ENCODE measurements at regions not wholly inside any gene's neighbourhood (a gene's known extent, or its start where the extent isn't known, plus 50 kb on each side); places are given as distances from the start of the nearest gene placed in this dataset.

DNA sequence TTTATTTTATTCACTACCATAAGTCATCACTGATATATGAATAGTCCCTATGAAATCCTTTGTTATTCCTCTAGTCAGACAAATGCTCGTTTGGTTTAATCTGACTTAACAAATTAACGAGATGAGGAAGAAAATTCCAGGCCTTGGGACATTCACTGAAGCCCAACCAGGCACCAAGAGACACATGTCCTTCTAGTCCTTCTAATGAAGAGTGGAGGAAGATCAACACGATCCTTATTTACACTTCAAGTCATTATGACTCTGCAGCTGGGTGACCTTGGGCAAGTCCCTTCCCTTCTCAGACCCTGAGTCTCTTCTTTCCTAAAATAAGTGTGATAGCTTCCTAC, 117.5 kb downstream of the CEBPB start:
- H3K27ac ChIP-seq: peak overlapping the region; percentile 82 to 88

DNA sequence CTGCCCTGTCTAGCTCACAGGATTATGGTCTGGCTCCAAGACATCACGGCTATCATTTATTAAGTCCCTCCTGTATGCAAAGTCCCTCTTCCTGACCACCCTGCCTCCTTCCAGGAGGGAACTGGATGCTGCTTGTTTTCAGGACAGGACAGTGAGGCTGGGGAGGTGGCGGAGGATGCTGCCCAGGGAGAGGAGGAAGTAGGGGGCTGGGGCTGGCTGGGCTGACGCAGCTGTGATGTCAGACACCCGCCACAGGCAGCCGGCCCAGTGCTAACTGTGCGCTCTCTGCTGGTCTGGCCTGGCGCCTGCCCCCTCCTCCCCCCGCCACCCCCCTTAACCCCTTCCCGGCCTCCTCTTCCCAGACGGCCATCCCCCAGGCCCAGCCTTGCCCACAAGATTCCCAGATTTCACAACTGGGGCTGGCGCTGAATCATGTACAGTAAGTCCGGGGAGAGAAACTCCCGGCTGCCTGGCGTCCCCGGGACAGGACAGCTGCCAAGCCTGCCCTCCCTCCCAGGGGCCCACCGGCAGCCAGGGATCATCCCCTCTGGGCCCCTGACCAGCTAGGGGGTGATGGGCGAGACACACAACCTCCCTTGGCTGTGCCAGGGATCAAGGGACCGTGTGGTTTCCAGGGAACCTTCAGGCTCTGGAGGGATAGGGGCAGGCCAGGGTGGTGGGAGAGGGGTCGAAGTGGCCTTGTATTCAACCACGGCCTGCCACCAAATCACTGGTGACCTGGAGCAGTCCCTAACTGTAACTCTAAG, 118.1 kb downstream of the CEBPB start:
- ATAC-seq (ENCODE audit: insufficient number of reproducible peaks, low FRiP score, low read depth): peak; percentile 58
- Histone ChIP-seq H3K27ac (peak overlapping the region; percentile 82 to 88), H3K4me1 (ENCODE audit: control insufficient read depth in 1 of 2, low read depth in 2 of 2) (peaks cover 20 to 67% of the 10 kb centered on the region in 2 donors), H3K36me3 (no peaks in the 10 kb centered on the region), H3K27me3 (replicated peaks; ENCODE audit: insufficient read depth) (no peaks in the 10 kb centered on the region), H3K4me3 (peak overlapping the region; percentile 45), H3K9me3 (no peaks in the 10 kb centered on the region)
- DNase-seq (ENCODE audit: low spot score): peak; percentile 91
- TF ChIP-seq CTCF (IDR thresholded peaks at IDR 0.05): no peak

More for the DNA sequence above, 117.5 kb downstream of the CEBPB start:
- H3K27me3 ChIP-seq (replicated peaks; ENCODE audit: insufficient read depth): no peaks in the 10 kb centered on the region
- no peak for TF ChIP-seq CTCF (IDR thresholded peaks at IDR 0.05)
- H3K4me1 ChIP-seq (ENCODE audit: control insufficient read depth in 1 of 2, low read depth in 2 of 2): peaks cover 20 to 63% of the 10 kb centered on the region in 2 donors
- ATAC-seq (ENCODE audit: insufficient number of reproducible peaks, low FRiP score, low read depth): no peak
- no peak for DNase-seq (ENCODE audit: low spot score)
- peak overlapping the region; percentile 36 for H3K4me3 ChIP-seq
- no peaks in the 10 kb centered on the region for H3K36me3 ChIP-seq
- no peaks in the 10 kb centered on the region for H3K9me3 ChIP-seq

- no peaks in the 10 kb centered on the region for H3K9me3 ChIP-seq
- no peak for ATAC-seq (ENCODE audit: insufficient number of reproducible peaks, low FRiP score, low read depth)
- peak overlapping the region; percentile 45 for H3K4me3 ChIP-seq
These were observed 118.7 kb downstream of the CEBPB start for GRCh38 chr20:50309280-50309763.

GRCh38 chr20:50309764-50310672, 119.4 kb downstream of the CEBPB start:
- H3K36me3 ChIP-seq: no peaks in the 10 kb centered on the region
- H3K4me1 ChIP-seq (ENCODE audit: control insufficient read depth in 1 of 2, low read depth in 2 of 2): peaks cover 14 to 55% of the 10 kb centered on the region in 2 donors
- no peak for DNase-seq (ENCODE audit: low spot score)
- H3K4me3 ChIP-seq: no peak overlapping the region
- H3K27ac ChIP-seq: peak overlapping the region in 1 of 2 donors; percentile 79
- no peaks in the 10 kb centered on the region for H3K27me3 ChIP-seq (replicated peaks; ENCODE audit: insufficient read depth)
- TF ChIP-seq CTCF (IDR thresholded peaks at IDR 0.05): no peak
- H3K9me3 ChIP-seq: no peaks in the 10 kb centered on the region
- no peak for ATAC-seq (ENCODE audit: insufficient number of reproducible peaks, low FRiP score, low read depth)

More at GRCh38 chr20:50309280-50309763, 118.7 kb downstream of the CEBPB start:
- Histone ChIP-seq H3K27me3 (replicated peaks; ENCODE audit: insufficient read depth) (no peaks in the 10 kb centered on the region), H3K36me3 (no peaks in the 10 kb centered on the region), H3K4me1 (ENCODE audit: control insufficient read depth in 1 of 2, low read depth in 2 of 2) (peaks cover 14 to 62% of the 10 kb centered on the region in 2 donors), H3K27ac (peak overlapping the region; percentile 63 to 79)
- no peak for DNase-seq (ENCODE audit: low spot score)
- TF ChIP-seq CTCF (IDR thresholded peaks at IDR 0.05): no peak

GRCh38 chr20:50310673-50311051, 120.0 kb downstream of the CEBPB start:
- ATAC-seq (ENCODE audit: insufficient number of reproducible peaks, low FRiP score, low read depth) (no peak), DNase-seq (ENCODE audit: low spot score) (no peak)
- no peaks in the 10 kb centered on the region for H3K36me3 ChIP-seq
- no peaks in the 10 kb centered on the region for H3K9me3 ChIP-seq
- H3K4me3 ChIP-seq: no peak overlapping the region
- H3K27ac ChIP-seq: peak overlapping the region in 1 of 2 donors; percentile 77
- peaks cover 14 to 54% of the 10 kb centered on the region in 2 donors for H3K4me1 ChIP-seq (ENCODE audit: control insufficient read depth in 1 of 2, low read depth in 2 of 2)
- no peaks in the 10 kb centered on the region for H3K27me3 ChIP-seq (replicated peaks; ENCODE audit: insufficient read depth)
- no peak for TF ChIP-seq CTCF (IDR thresholded peaks at IDR 0.05)
